Panc1 (cell line): ENCODE measurements at regions not wholly inside any gene's neighbourhood (a gene's known extent, or its start where the extent isn't known, plus 50 kb on each side); places are given as distances from the start of the nearest gene placed in this dataset.
A peak's percentile ranks its signal among the peaks of the same experiment; 100 is the strongest.
"Not testable (repeated sequence)": the region's sequence is repeated elsewhere in the genome, so short reads cannot be mapped to it uniquely, and the experiment has no call there.

Experiments used
- ATAC-seq: fragments of 200-7000 bp; cut with Tn5 transposase; 2 replicates; pipeline ENCODE4 v1.9.1; 2020; ENCODE audit warnings: mild to moderate bottlenecking, moderate library complexity
- BruUV-seq: library from RNA; stranded (reverse); fragments of 400-500 nt; replicated peaks from 2 replicates; lab custom pipeline; 2021; lab: Mats Ljungman, UMichigan
- CTCF ChIA-PET: fragments of 300-600 bp; sonication (Branson Sonifier 250); formaldehyde crosslinking; loops from one replicate; lab custom pipeline; 2022; ENCODE audit warnings: antibody characterized with exemption; lab: Charles Lee
- POLR2A ChIA-PET: fragments of 300-600 bp; sonication (Branson Sonifier 250); formaldehyde crosslinking; loops from one replicate; lab custom pipeline; 2022; ENCODE audit warnings: antibody characterized with exemption; lab: Charles Lee
- DNase-seq: peaks from one replicate; pipeline ENCODE4 v3.0.0-alpha.2; 2010; ENCODE audit warnings: low read depth, low spot score
- H3K27ac ChIP-seq: 2 replicates; pipeline ENCODE4 v1.5.1; 2011; ENCODE audit warnings: mild to moderate bottlenecking, low read length, inconsistent platforms
- H3K27me3 ChIP-seq: fragments of 200-500 bp; sonication (Bioruptor generic); 2 replicates; pipeline ENCODE4 v1.6.0; 2014; ENCODE audit warnings: low read length, inconsistent platforms; ENCODE audit not compliant: control insufficient read depth, insufficient read depth
- H3K36me3 ChIP-seq: fragments of 200-500 bp; sonication (Bioruptor generic); 2 replicates; pipeline ENCODE4 v1.5.1; 2014; ENCODE audit warnings: inconsistent platforms, mild to moderate bottlenecking, low read length, moderate library complexity; ENCODE audit not compliant: control insufficient read depth, insufficient read depth
- H3K4me1 ChIP-seq: 2 replicates; pipeline ENCODE4 v1.5.1; 2011; ENCODE audit warnings: inconsistent platforms, mild to moderate bottlenecking, low read length, moderate library complexity; ENCODE audit not compliant: control insufficient read depth, insufficient read depth
- H3K4me3 ChIP-seq, 2 experiments: 2 replicates each; pipeline ENCODE4 v1.5.1; 2011 to 2012; ENCODE audit warnings: low read depth in 2 of 2, low read length in 2 of 2, mild to moderate bottlenecking in 2 of 2, inconsistent platforms in 1 of 2, moderate library complexity in 1 of 2
- H3K9me3 ChIP-seq: fragments of 200-500 bp; sonication (Bioruptor generic); 2 replicates; pipeline ENCODE4 v1.5.1; 2014; ENCODE audit warnings: low read depth, mild to moderate bottlenecking, inconsistent platforms, low read length, moderate library complexity; ENCODE audit not compliant: control insufficient read depth, insufficient read depth
- POLR2AphosphoS5 ChIP-seq: IDR thresholded peaks from 2 replicates; pipeline ENCODE4 v1.6.1; 2012; ENCODE audit warnings: mild to moderate bottlenecking, low read depth, low read length, moderate library complexity
- REST ChIP-seq, 2 experiments: IDR thresholded peaks; 2 replicates each; pipeline ENCODE4 v1.6.1; 2011 to 2012; ENCODE audit warnings: low read depth in 2 of 2, control low read depth in 1 of 2, low read length in 1 of 2, mild to moderate bottlenecking in 1 of 2, moderate library complexity in 1 of 2; ENCODE audit not compliant: insufficient read depth in 1 of 2
- SIN3A ChIP-seq: IDR thresholded peaks from 2 replicates; pipeline ENCODE4 v1.6.1; 2012; ENCODE audit warnings: low read depth, mild to moderate bottlenecking, low read length, moderate library complexity, borderline replicate concordance; ENCODE audit not compliant: insufficient read depth
- TCF7L2 ChIP-seq: IDR thresholded peaks from 2 replicates; pipeline ENCODE4 v1.6.1; 2011; ENCODE audit warnings: mild to moderate bottlenecking, low read depth, low read length, inconsistent platforms
- in situ Hi-C: cut with HindIII; loops from 2 replicates; pipeline ENCODE4 v1.10.0; 2016; ENCODE audit warnings: low sequenced_read_pairs, low pct_unique_long_range_greater_than_20kb
- intact Hi-C: fragments of 100-400 bp; cut with micrococcal nuclease; formaldehyde crosslinking; loops from one replicate; pipeline ENCODE4 v1.10.0; 2022; ENCODE audit not compliant: unreplicated experiment
- TF ChIP-seq, protein P1 (sequence below): fragments of 450-650 bp; IDR thresholded peaks from 2 replicates; pipeline ENCODE4 v1.5.1; 2017; ENCODE audit warnings: mild to moderate bottlenecking

GRCh38 chr12:29889737-29890136, 106.0 kb upstream of the TMTC1 start:
- intact Hi-C loops: no loop called here

DNA sequence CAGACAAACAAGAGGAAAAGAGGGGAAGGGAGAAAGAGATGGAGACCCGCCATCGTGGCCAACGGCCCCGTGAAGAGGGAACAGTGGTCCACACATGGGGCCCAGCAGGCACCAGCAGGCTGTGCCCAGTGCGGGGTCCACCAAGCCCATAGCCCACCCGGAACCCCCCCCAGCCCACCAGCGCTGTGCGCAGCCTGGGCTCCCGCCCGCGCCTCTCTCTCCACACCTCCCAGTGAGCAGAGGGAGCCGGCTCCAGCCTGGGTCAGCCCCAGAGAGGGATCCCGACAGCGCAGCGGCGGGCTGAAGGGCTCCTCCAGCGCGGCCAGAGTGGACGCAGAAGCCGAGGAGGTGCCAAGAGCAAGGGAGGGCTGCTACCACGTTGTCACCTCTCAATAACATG, 105.0 kb upstream of the TMTC1 start:
- no peaks in the 10 kb centered on the region for H3K9me3 ChIP-seq
- DNase-seq (no peak), ATAC-seq (no peak)
- TF ChIP-seq REST (IDR thresholded peaks at IDR 0.05; ENCODE audit: insufficient read depth in 1 of 2, low read depth in 2 of 2, low read length in 1 of 2) (no peak), SIN3A (no peak), TCF7L2 (no peak), POLR2AphosphoS5 (no peak)
- TF ChIP-seq, protein P1, sequence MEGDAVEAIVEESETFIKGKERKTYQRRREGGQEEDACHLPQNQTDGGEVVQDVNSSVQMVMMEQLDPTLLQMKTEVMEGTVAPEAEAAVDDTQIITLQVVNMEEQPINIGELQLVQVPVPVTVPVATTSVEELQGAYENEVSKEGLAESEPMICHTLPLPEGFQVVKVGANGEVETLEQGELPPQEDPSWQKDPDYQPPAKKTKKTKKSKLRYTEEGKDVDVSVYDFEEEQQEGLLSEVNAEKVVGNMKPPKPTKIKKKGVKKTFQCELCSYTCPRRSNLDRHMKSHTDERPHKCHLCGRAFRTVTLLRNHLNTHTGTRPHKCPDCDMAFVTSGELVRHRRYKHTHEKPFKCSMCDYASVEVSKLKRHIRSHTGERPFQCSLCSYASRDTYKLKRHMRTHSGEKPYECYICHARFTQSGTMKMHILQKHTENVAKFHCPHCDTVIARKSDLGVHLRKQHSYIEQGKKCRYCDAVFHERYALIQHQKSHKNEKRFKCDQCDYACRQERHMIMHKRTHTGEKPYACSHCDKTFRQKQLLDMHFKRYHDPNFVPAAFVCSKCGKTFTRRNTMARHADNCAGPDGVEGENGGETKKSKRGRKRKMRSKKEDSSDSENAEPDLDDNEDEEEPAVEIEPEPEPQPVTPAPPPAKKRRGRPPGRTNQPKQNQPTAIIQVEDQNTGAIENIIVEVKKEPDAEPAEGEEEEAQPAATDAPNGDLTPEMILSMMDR: no peak
- in situ Hi-C loops: no loop called here
- H3K27me3 ChIP-seq: no peaks in the 10 kb centered on the region
- H3K4me1 ChIP-seq: no peaks in the 10 kb centered on the region
- BruUV-seq: no TSS peak
- no peaks in the 10 kb centered on the region for H3K36me3 ChIP-seq
- intact Hi-C loops: no loop called here
- CTCF ChIA-PET: no interaction called here
- H3K4me3 ChIP-seq: no peak overlapping the region
- H3K27ac ChIP-seq: no peak overlapping the region
- POLR2A ChIA-PET: no interaction called here

More at GRCh38 chr12:29889737-29890136, 106.0 kb upstream of the TMTC1 start:
- no TSS peak for BruUV-seq
- Histone ChIP-seq H3K9me3 (no peaks in the 10 kb centered on the region), H3K4me3 (no peak overlapping the region), H3K27me3 (no peaks in the 10 kb centered on the region), H3K4me1 (no peaks in the 10 kb centered on the region), H3K27ac (no peak overlapping the region), H3K36me3 (no peaks in the 10 kb centered on the region)
- ATAC-seq: no peak
- in situ Hi-C loops: no loop called here
- TF ChIP-seq, protein P1: peak; percentile 55
- TF ChIP-seq SIN3A: no peak
- DNase-seq: no peak
- ChIA-PET CTCF (interaction anchor here (0.6 kb wide), 1 partner anchor 231 kb away, joined by 4 read pairs; no protein-coding TSS in a partner anchor), POLR2A (no interaction called here)

DNA sequence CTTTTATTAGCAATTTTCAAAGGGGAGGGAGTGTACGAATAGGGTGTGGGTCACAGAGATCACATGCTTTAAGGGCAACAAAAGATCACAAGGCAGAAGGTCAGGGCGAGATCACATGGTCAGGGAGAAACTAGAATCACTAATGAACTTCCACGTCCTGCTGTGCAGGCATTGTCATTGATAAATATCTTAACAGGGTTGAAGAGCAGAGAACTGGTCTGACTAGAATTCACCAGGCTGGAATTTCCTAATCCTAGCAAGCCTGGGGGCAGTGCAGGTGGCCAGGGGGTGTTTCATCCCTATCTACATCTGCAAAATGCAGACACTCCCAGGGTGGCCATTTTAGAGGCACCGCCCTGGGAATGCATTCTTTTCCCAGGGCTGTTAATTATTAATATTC, 101.2 kb upstream of the TMTC1 start:
- DNase-seq, BruUV-seq, H3K27me3 ChIP-seq, ATAC-seq, in situ Hi-C loops, H3K4me1 ChIP-seq, H3K9me3 ChIP-seq, H3K4me3 ChIP-seq, H3K27ac ChIP-seq, POLR2A ChIA-PET, CTCF ChIA-PET, intact Hi-C loops, H3K36me3 ChIP-seq: not testable (repeated sequence)
